ENCODE measurements at regions not wholly inside any gene's neighbourhood (a gene's known extent, or its start where the extent isn't known, plus 50 kb on each side); places are given as distances from the start of the nearest gene placed in this dataset.

GRCh38 chr20:55478724-55479450 lies 526.4 kb downstream of the CBLN4 start:
- TF ChIP-seq ZFX (IDR thresholded peaks at IDR 0.05; ENCODE audit: borderline replicate concordance): no peak
- TF ChIP-seq, protein P1, sequence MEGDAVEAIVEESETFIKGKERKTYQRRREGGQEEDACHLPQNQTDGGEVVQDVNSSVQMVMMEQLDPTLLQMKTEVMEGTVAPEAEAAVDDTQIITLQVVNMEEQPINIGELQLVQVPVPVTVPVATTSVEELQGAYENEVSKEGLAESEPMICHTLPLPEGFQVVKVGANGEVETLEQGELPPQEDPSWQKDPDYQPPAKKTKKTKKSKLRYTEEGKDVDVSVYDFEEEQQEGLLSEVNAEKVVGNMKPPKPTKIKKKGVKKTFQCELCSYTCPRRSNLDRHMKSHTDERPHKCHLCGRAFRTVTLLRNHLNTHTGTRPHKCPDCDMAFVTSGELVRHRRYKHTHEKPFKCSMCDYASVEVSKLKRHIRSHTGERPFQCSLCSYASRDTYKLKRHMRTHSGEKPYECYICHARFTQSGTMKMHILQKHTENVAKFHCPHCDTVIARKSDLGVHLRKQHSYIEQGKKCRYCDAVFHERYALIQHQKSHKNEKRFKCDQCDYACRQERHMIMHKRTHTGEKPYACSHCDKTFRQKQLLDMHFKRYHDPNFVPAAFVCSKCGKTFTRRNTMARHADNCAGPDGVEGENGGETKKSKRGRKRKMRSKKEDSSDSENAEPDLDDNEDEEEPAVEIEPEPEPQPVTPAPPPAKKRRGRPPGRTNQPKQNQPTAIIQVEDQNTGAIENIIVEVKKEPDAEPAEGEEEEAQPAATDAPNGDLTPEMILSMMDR (IDR thresholded peaks at IDR 0.05): no peak
